ENCODE measurements at regions not wholly inside any gene's neighbourhood (a gene's known extent, or its start where the extent isn't known, plus 50 kb on each side); places are given as distances from the start of the nearest gene placed in this dataset.
A peak's percentile ranks its signal among the peaks of the same experiment; 100 is the strongest.

DNA sequence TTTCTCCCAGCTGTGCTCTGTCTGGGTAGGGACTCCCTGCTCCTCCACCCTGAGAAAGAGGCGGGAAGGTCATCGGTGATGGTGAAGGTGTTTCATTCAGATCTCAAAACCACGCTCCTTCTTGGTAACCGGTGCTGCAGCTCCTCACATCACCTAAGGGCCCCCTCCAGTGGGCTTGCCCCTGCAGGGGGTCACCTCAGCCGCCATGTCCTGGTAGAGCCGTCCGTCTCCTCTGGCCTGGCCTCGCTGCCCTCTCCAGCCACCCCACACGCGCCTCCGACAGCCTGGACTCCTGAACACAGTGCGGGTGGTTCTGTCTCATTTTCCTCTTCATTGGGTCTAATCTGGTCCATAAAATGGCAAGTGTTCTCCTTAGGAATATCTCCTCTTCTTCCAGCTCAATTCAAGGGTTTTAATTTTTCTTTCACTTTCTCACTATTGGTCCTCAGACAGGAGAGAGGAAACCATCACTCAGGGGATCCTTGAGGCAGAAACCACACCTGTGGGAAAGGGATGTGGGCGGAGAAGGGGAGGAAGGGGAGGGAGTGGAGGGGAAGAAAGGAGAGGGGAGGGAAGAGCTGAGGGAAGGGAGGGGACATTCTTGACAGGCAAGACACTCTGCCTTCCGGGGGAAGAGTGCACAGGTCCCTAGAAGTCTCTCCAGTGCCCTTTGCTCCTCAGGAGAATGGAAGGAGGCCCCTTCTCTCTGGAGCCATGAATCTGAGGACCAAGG is 1338.4 kb downstream of the TBC1D22A start:
- DNase-seq (ENCODE audit: low spot score), result no peak

DNA sequence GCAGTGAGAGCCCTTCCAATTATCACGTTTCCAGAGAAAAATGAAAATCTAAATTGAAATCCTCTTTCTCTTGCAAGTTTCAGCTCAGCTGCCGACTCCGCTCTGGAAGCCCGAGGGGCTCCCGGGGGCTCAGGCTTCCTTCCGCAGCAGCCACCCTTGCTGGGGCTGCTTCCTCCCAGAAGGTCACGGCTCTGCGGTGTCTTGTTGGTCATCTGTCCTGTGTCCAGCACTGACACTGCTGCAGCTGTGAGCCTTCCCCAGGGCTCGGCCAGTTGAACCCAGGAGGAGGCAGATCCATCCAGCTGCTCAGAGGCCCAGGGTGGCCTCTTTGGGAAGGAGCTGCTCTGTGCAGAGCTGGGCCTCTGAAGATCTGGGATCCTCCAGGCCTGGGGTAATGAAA is 1337.2 kb downstream of the TBC1D22A start:
- DNase-seq (ENCODE audit: low spot score), result no peak

DNA sequence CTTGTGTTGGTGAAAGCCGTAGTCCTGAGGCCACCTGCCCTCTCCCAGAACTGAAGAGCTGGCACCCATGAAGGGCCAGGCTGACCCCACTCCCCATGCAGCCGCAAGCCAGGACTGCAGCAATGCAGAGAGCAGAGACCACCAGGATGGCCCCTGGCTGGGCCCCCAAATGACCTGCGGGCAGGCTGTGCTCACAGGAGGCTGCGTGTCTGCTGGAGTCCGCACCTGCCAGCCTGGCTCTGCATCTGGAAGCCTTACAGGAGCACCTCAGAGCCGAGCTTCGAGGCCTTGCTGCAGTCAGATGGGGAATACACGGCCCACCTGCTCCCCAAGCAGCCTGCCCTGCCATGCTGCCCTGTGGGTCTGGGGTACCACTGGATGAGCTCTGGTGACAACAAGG is 1336.8 kb downstream of the TBC1D22A start:
- DNase-seq (ENCODE audit: low spot score), result no peak

DNA sequence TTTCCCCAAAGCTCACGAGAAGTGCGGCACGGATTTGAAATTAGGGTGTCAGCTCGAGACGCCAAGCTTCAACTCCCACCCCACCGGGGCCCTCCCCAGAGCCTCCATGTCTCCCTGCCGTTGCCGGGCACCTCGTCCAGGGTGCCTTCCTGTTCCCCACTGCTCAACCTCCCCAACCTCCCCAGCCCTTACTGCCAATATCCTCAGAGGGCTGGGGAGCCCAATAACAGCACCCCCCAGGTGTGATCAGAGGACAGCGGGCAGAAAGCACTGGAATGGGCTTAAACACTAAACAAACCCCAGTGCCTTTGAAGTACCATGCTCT is 1336.4 kb downstream of the TBC1D22A start:
- no peak for DNase-seq (ENCODE audit: low spot score)

DNA sequence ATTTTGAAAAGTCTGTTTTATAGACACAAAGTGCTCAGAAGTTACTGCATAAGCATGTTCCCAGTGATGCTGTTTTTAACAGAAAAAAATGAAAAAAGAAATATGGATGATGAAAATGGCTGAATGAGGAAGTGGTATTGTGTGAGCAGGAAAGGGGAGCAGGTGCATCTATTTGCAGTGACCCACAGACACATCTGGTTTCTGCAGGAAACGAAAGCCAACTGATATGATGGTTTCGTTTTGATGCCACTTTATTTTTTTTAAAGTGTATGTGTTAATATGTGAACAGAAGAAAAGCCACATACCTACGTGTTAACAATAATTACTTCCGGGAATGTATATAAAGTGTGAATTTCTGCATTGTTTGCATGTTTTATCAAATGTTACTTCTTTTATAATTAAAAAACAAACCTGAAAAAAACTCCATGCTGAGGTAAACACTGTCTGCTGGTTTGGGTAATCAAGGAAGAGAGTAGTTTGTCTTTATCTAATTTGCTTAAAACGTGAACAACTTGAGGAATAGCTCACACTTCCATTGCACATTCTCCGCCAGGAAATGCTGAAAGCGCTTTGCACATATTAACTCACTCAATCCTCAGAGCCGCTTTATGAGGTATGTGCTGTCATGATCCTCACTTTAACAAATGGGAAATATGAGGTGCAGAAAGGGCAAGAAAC is 1335.9 kb downstream of the TBC1D22A start:
- peak; percentile 34 for DNase-seq (ENCODE audit: low spot score)

- no peak for DNase-seq (ENCODE audit: low spot score)
Observed at GRCh38 chr22:48097723-48098122, 1335.3 kb downstream of the TBC1D22A start.

- DNase-seq (ENCODE audit: low spot score), result no peak
Observed at GRCh38 chr22:48096851-48097665, 1334.6 kb downstream of the TBC1D22A start.

GRCh38 chr22:48096411-48096810 is 1334.0 kb downstream of the TBC1D22A start:
- DNase-seq (ENCODE audit: low spot score), result no peak

DNA sequence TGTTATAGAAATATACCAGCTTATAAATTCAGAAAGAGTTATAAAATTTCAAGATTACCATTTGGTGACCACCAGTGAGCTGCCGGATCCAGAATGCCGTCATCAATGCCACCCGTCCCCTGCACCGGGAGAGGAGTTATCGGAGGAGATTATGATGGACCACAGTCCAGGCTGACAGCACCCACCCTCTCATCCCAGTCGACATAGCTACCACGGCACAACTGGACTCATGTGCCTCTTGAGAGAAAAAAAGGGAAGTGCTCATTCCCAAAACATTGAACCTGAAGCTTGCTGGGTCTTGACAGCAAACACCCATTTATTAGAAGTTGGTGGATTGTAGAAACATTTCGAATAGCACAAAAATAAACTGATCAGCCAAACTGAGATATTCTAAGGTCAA is 1331.5 kb downstream of the TBC1D22A start:
- DNase-seq (ENCODE audit: low spot score), result no peak

GRCh38 chr22:48092866-48093265 is 1330.4 kb downstream of the TBC1D22A start:
- no peak for DNase-seq (ENCODE audit: low spot score)

GRCh38 chr22:48091656-48092223 is 1329.3 kb downstream of the TBC1D22A start:
- DNase-seq (ENCODE audit: low spot score), result no peak

DNA sequence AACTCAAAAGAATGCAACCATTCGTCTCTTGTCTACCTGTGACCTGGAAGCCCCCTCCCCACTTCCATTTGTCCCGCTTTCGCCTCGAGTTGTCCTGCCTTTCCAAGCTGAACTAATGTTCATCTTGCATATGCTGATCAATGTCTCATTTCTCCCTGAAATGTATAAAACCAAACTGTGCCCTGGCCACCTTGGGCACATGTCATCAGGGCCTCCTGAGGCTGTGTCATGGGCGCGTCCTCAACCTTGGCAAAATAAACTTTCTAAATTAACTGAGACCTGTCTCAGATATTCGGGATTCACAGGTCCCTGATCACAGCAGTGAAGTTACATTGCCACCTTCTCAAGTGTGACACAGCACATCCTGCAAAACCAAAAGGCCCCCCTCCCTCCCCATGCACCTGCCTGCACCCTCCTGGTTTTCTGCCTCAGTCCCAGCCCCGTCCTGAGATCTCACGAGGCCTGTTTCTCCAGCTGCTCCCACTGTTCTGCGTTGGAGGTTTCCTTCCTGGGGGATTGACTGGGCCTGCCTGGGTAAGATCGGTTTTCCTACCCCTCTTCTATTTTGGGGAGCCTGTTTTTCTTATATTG is 1328.7 kb downstream of the TBC1D22A start:
- no peak for DNase-seq (ENCODE audit: low spot score)

DNA sequence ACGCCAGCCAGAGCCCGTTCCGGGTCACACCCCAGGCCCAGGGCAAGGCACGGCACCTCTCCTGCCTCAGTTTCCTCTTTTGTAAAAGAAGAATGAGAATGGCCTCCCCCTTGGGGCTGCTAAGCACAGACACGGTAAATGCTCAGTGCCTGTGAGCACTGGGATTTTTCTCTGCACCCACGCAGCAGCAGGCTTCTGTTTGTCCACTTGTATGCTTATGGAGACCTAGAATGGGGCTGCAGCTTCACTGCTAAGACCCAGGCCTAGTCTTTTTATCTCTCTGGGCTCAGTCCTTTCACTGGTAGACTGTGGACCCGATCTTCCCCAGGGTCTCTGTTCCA is 1327.9 kb downstream of the TBC1D22A start:
- no peak for DNase-seq (ENCODE audit: low spot score)

GRCh38 chr22:48089601-48090331 is 1327.3 kb downstream of the TBC1D22A start:
- no peak for DNase-seq (ENCODE audit: low spot score)

DNA sequence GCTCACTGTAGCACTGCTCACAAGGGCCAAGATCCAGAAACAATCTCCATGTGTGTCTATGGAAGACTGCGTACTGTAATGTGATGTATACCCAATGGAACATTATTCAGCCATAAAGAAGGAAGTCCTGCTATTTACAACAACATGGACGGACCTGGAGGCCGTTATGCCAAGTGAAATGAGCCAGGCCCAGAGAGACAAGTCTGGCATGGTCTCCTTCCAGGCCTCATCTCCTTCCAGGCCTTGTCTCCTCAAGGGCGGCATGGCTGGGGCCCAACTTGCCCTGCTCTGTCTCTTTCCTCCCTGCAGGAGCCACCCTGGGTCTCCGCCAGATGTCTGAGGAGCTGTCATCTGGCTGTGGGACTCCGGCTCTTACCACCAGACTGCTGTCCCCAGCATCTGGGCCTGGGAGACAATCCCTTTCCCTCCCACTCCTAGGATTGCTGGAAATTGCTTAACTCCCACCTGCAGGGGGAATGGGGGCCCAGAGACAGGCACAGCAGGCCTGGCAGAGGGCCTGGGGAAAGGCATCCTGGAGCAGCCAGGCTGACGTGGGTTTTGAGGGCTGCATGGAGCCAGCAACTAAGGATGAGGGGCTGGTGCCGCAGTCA is 1326.6 kb downstream of the TBC1D22A start:
- DNase-seq (ENCODE audit: low spot score), result no peak

DNA sequence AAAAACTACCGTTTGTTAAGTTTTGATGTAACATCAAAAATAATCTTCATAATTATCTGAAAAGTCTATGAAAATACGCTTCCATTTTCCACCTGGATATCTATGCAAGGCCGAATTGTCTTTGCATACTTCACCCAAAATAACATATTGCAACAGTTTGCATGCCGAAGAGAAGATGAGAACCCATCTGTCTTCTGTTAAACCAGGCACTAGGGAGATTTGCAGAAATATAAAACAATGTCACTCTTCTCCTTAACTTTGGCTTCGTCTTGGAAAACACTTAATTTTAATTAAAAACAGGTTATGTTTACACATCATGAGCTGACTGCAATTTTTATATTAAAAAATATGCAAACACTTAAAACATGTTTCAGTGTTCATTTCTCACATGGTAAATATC is 1325.8 kb downstream of the TBC1D22A start:
- no peak for DNase-seq (ENCODE audit: low spot score)

DNA sequence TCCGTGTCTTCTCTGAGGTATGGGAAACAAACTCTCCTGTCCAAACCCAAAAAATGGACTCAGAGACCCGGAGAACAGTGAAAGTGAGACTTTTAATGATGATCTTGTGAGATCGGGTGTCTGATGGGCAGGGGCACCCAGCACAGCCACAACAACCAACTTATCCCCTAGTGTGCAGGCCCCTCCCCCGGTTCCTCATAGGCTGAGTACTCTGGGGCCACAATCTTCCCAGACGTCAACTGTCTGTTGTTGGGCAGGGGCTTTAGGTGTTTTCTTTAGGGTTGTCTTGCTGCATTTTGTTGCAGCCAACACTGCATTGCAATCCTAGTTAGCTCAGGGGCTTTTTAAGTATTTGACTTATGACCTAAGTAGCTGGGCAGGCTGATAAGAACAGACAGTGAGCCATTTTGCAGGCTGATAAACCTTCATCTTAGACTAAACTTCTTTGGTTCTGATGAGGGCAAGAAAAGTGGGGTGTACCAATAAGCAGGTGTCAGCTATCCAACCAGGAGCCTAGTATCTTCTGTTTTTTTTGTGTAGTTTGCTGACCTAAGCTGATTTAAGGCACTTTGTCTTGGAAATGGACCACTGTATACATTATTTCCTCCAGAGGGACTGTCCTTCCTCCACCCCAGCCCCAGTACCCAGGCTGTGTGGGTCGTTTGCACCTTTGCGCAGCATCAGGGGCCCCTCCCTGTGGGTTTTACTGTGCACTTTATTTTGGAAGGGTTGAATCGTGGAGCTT is 1323.6 kb downstream of the TBC1D22A start:
- DNase-seq (ENCODE audit: low spot score), result no peak

DNA sequence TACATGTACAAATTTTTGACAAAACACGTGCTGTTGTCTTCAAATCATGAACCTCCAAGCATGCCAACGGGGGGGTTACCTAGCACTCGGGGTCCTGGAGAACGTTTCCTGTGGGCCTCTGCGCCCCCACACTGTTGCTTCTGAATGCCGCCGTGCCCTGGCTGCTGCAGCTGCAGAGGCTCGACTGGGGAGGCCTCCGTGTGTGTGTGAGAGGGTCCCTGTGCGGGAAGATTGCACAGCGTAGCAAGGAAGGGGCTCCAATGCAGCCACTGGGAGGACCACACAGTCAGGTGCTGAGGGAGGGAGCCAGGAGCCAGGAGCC is 1322.2 kb downstream of the TBC1D22A start:
- no peak for DNase-seq (ENCODE audit: low spot score)

GRCh38 chr22:48084041-48084728 is 1321.7 kb downstream of the TBC1D22A start:
- DNase-seq (ENCODE audit: low spot score), result no peak

GRCh38 chr22:48083502-48083901 is 1321.1 kb downstream of the TBC1D22A start:
- no peak for DNase-seq (ENCODE audit: low spot score)
